GM12878 (cell line): ENCODE measurements at regions not wholly inside any gene's neighbourhood (a gene's known extent, or its start where the extent isn't known, plus 50 kb on each side); places are given as distances from the start of the nearest gene placed in this dataset.
A peak's percentile ranks its signal among the peaks of the same experiment; 100 is the strongest.

ENCODE experiments used
- ATAC-seq: fragments of 200-7000 bp; cut with Tn5 transposase; 3 replicates; pipeline ENCODE4 v1.9.1; 2020; ENCODE audit warnings: mild to moderate bottlenecking, moderate library complexity
- BruUV-seq: library from RNA; stranded (reverse); fragments of 400-500 nt; replicated peaks from 2 replicates; lab custom pipeline; 2021; lab: Mats Ljungman, UMichigan
- CTCF ChIA-PET: fragments of 300-600 bp; sonication (Branson Sonifier 250); formaldehyde crosslinking; extraction: SDS; loops from one replicate; lab custom pipeline; 2021; ENCODE audit warnings: inconsistent platforms; lab: Yijun Ruan, JAX
- POLR2A ChIA-PET: fragments of 350-600 bp; formaldehyde crosslinking; extraction: SDS; loops from one replicate; lab custom pipeline; 2021; ENCODE audit warnings: inconsistent platforms; lab: Charles Lee
- RAD21 ChIA-PET: fragments of 300-600 bp; sonication (Branson Sonifier 250); formaldehyde crosslinking; loops from one replicate; lab custom pipeline; 2023; ENCODE audit warnings: antibody characterized with exemption; ENCODE audit not compliant: unreplicated experiment; lab: Charles Lee
- SMC1A ChIA-PET: fragments of 300-600 bp; sonication (Branson Sonifier 250); formaldehyde crosslinking; loops from one replicate; lab custom pipeline; 2023; ENCODE audit not compliant: unreplicated experiment, uncharacterized antibody; lab: Charles Lee
- DNase-seq: peaks from one replicate; pipeline ENCODE4 v3.0.0-alpha.2; 2011; ENCODE audit warnings: low read depth, low spot score
- FAIRE-seq: peaks from 3 replicates; lab custom pipeline; 2011; peaks lifted over from hg19 to GRCh38; lab: Jason Lieb, UNC
- H2AFZ ChIP-seq: 2 replicates; pipeline ENCODE4 v1.6.0; 2011; ENCODE audit warnings: low read depth, low read length, control low read depth; ENCODE audit not compliant: control insufficient read depth
- H3K27ac ChIP-seq: 2 replicates; pipeline ENCODE4 v1.5.1; 2011; ENCODE audit warnings: control low read depth; ENCODE audit not compliant: control insufficient read depth, insufficient read depth
- H3K27me3 ChIP-seq, 2 experiments: replicated peaks in 1 of 2; 2 replicates each; pipeline versions ENCODE4 v1.6.0 to v1.6.1; 2011; ENCODE audit warnings: low read length in 1 of 2; ENCODE audit not compliant: control insufficient read depth in 2 of 2, insufficient read depth in 2 of 2
- H3K36me3 ChIP-seq, 2 experiments: 2 replicates each; pipeline ENCODE4 v1.5.1; 2011; ENCODE audit warnings: low read length in 1 of 2; ENCODE audit not compliant: control insufficient read depth in 2 of 2, insufficient read depth in 2 of 2
- H3K4me1 ChIP-seq: 2 replicates; pipeline ENCODE4 v1.6.1; 2011; ENCODE audit warnings: mild to moderate bottlenecking, low read length, moderate library complexity, mixed read lengths; ENCODE audit not compliant: control insufficient read depth, insufficient read depth
- H3K4me2 ChIP-seq: 2 replicates; pipeline ENCODE4 v1.6.0; 2011; ENCODE audit warnings: control low read depth; ENCODE audit not compliant: control insufficient read depth, insufficient read depth
- H3K4me3 ChIP-seq: fragments of 200-600 bp; sonication (generic); 2 replicates; pipeline ENCODE4 v1.5.1; 2016
- H3K79me2 ChIP-seq: 2 replicates; pipeline ENCODE4 v1.6.0; 2011; ENCODE audit warnings: low read length; ENCODE audit not compliant: control insufficient read depth, insufficient read depth
- H3K9ac ChIP-seq: 2 replicates; pipeline ENCODE4 v1.8.0; 2011; ENCODE audit warnings: low read length, control low read depth, mixed read lengths; ENCODE audit not compliant: control insufficient read depth, insufficient read depth
- H3K9me3 ChIP-seq: replicated peaks from 3 replicates; pipeline ENCODE4 v1.5.1; 2011; ENCODE audit warnings: mild to moderate bottlenecking, low read length; ENCODE audit not compliant: control insufficient read depth, insufficient read depth
- H4K20me1 ChIP-seq: 2 replicates; pipeline ENCODE4 v1.6.0; 2011; ENCODE audit not compliant: control insufficient read depth, insufficient read depth
- CBFB ChIP-seq: IDR thresholded peaks from 2 replicates; pipeline ENCODE4 v1.6.1; 2016; ENCODE audit warnings: antibody characterized with exemption, low read depth
- EED ChIP-seq: sonication (generic); IDR thresholded peaks from 2 replicates; pipeline ENCODE4 v1.6.1; 2016; ENCODE audit warnings: antibody characterized with exemption, low read depth
- EP300 ChIP-seq, 2 experiments: fragments of 150-350 bp in 1 of 2; IDR thresholded peaks; 2 replicates each; pipeline ENCODE4 v1.6.1; 2011 to 2012; ENCODE audit warnings: low read depth in 2 of 2, low read length in 2 of 2, borderline replicate concordance in 1 of 2, improper control_type of control experiment in 1 of 2, inconsistent platforms in 1 of 2; ENCODE audit not compliant: control insufficient read depth in 1 of 2
- GABPA ChIP-seq: IDR thresholded peaks from 2 replicates; pipeline ENCODE4 v1.6.1; 2014; ENCODE audit warnings: antibody characterized with exemption, low read depth, mild to moderate bottlenecking, inconsistent platforms
- JUNB ChIP-seq: IDR thresholded peaks from 2 replicates; pipeline ENCODE4 v1.6.1; 2016; ENCODE audit warnings: antibody characterized with exemption, mild to moderate bottlenecking
- RAD21 ChIP-seq: IDR thresholded peaks from 2 replicates; pipeline ENCODE4 v1.6.1; 2011; ENCODE audit warnings: mild to moderate bottlenecking, low read depth, low read length, moderate library complexity; ENCODE audit not compliant: insufficient read depth
- RAD51 ChIP-seq: fragments of 450-650 bp; IDR thresholded peaks from 2 replicates; pipeline ENCODE4 v1.6.1; 2016; ENCODE audit warnings: moderate library complexity, mild to moderate bottlenecking, inconsistent platforms
- RCOR1 ChIP-seq: conservative IDR thresholded peaks from 2 replicates; pipeline ENCODE4 v1.6.1; 2012; ENCODE audit warnings: low read depth, low read length, improper control_type of control experiment
- RUNX3 ChIP-seq: IDR thresholded peaks from 2 replicates; pipeline ENCODE4 v1.6.1; 2012; ENCODE audit warnings: low read length, inconsistent platforms
- SIX5 ChIP-seq: IDR thresholded peaks from 2 replicates; pipeline ENCODE4 v1.6.1; 2011; ENCODE audit warnings: mild to moderate bottlenecking, low read depth, low read length, moderate library complexity; ENCODE audit not compliant: severe bottlenecking
- SP1 ChIP-seq: IDR thresholded peaks from one replicate; pipeline ENCODE4 v1.6.1; 2011; ENCODE audit warnings: low read depth, low read length
- ZNF592 ChIP-seq: fragments of 450-650 bp; IDR thresholded peaks from 2 replicates; pipeline ENCODE4 v1.6.1; 2017; ENCODE audit warnings: mild to moderate bottlenecking, moderate library complexity
- WGBS: methylation state at CpG from one replicate; pipeline ENCODE4 v1.1.6; 2016; ENCODE audit warnings: low lambda C conversion rate; ENCODE audit not compliant: insufficient replicate concordance, insufficient coverage; ENCODE audit errors: missing lambda C conversion rate; 5-methylcytosine and 5-hydroxymethylcytosine counted together
- in situ Hi-C: fragments of 300-500 bp; cut with MboI; formaldehyde crosslinking; loops from 9 replicates; pipeline ENCODE4 v1.14.3; 2018; ENCODE audit warnings: mixed read lengths
- intact Hi-C: fragments of 100-400 bp; cut with micrococcal nuclease; formaldehyde crosslinking; loops from one replicate; pipeline ENCODE4 v1.14.2; 2022; ENCODE audit not compliant: unreplicated experiment

GRCh38 chr7:90025771-90026170 lies 128.5 kb upstream of the STEAP1 start (continued):
- no peak for TF ChIP-seq ZNF592
- peak; percentile 97 for TF ChIP-seq JUNB
- no peak for TF ChIP-seq RAD21
- 0 out of 4 replicates have a peak, but pooled peaks of 1 of the 2 experiments have one; percentile 18 for TF ChIP-seq EP300 (IDR thresholded peaks at IDR 0.05; ENCODE audit: borderline replicate concordance in 1 of 2, control insufficient read depth in 1 of 2, low read depth in 2 of 2, low read length in 2 of 2)
- TF ChIP-seq SP1: no peak
- TF ChIP-seq, all 136 proteins: peak for 17

- Histone ChIP-seq H3K9ac (no peak overlapping the region), H3K9me3 (no peaks in the 10 kb centered on the region), H3K36me3 (no peaks in the 10 kb centered on the region), H4K20me1 (no peaks in the 10 kb centered on the region), H3K4me2 (no peak overlapping the region), H3K4me1 (no peaks in the 10 kb centered on the region), H3K27me3 (no peaks in the 10 kb centered on the region), H2AFZ (no peak overlapping the region), H3K27ac (no peak overlapping the region), H3K4me3 (no peak overlapping the region), H3K79me2 (no peaks in the 10 kb centered on the region)
- no peak for DNase-seq
- 22% methylated on average over 4 of the region's 4 CpGs for WGBS
- no TSS peak for BruUV-seq
- intact Hi-C loops: no loop called here
- no peak for ATAC-seq
- CTCF ChIA-PET: no interaction called here
- in situ Hi-C loops: no loop called here
- POLR2A ChIA-PET: no interaction called here
- no peak for FAIRE-seq
- SMC1A ChIA-PET: no interaction called here
- RAD21 ChIA-PET: no interaction called here
- TF ChIP-seq CBFB: no peak
- no peak for TF ChIP-seq EED
- TF ChIP-seq RAD51: no peak
- no peak for TF ChIP-seq RCOR1
- TF ChIP-seq ZNF592: no peak
- TF ChIP-seq RUNX3: no peak
- no peak for TF ChIP-seq GABPA
- no peak for TF ChIP-seq SIX5
Measured at GRCh38 chr7:90033850-90034249, 120.4 kb upstream of the STEAP1 start.
